SK-N-SH (cell line): ENCODE measurements at regions not wholly inside any gene's neighbourhood (a gene's known extent, or its start where the extent isn't known, plus 50 kb on each side); places are given as distances from the start of the nearest gene placed in this dataset.

Source experiments
- JUND ChIP-seq: IDR thresholded peaks from 2 replicates; pipeline ENCODE4 v1.4.0; 2012
- NFIC ChIP-seq: IDR thresholded peaks from 2 replicates; pipeline ENCODE4 v1.4.0; 2012; ENCODE audit warnings: borderline replicate concordance
- POLR2AphosphoS5 ChIP-seq: IDR thresholded peaks from 2 replicates; pipeline ENCODE4 v1.6.1; 2012; ENCODE audit warnings: low read depth, low read length
- TAF1 ChIP-seq: IDR thresholded peaks from 2 replicates; pipeline ENCODE4 v1.6.1; 2012; ENCODE audit warnings: low read depth, mild to moderate bottlenecking, low read length, moderate library complexity, borderline replicate concordance
- TF ChIP-seq, protein P1 (sequence below): fragments of 200-600 bp; sonication (generic); IDR thresholded peaks from 2 replicates; pipeline ENCODE4 v1.6.1; 2017; ENCODE audit warnings: antibody characterized with exemption, mild to moderate bottlenecking, moderate library complexity

DNA sequence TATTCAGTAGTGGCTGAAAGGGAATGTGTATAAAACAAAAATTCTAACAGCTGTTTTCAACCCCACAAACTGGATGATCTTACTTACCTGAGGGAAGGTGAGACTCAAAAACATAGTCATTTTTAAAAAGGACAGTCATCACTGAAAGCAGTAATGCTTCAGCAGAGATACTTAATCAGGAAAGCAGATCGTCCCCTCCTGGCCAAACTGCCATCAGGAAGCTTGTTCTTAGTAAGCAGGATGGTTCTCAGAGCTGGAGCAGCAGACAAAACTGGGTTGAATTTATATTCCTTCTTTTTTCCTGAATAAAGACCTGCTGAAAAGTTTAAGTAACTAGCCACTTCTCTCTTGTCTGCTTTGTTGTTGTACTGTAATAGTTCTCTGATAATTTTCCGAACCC is 1156.5 kb downstream of the OLFM4 start:
- TF ChIP-seq TAF1: no peak
- TF ChIP-seq, protein P1, sequence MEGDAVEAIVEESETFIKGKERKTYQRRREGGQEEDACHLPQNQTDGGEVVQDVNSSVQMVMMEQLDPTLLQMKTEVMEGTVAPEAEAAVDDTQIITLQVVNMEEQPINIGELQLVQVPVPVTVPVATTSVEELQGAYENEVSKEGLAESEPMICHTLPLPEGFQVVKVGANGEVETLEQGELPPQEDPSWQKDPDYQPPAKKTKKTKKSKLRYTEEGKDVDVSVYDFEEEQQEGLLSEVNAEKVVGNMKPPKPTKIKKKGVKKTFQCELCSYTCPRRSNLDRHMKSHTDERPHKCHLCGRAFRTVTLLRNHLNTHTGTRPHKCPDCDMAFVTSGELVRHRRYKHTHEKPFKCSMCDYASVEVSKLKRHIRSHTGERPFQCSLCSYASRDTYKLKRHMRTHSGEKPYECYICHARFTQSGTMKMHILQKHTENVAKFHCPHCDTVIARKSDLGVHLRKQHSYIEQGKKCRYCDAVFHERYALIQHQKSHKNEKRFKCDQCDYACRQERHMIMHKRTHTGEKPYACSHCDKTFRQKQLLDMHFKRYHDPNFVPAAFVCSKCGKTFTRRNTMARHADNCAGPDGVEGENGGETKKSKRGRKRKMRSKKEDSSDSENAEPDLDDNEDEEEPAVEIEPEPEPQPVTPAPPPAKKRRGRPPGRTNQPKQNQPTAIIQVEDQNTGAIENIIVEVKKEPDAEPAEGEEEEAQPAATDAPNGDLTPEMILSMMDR: no peak
- TF ChIP-seq POLR2AphosphoS5: no peak
- no peak for TF ChIP-seq JUND
- TF ChIP-seq NFIC: no peak
